ENCODE measurements at regions not wholly inside any gene's neighbourhood (a gene's known extent, or its start where the extent isn't known, plus 50 kb on each side); places are given as distances from the start of the nearest gene placed in this dataset.

DNA sequence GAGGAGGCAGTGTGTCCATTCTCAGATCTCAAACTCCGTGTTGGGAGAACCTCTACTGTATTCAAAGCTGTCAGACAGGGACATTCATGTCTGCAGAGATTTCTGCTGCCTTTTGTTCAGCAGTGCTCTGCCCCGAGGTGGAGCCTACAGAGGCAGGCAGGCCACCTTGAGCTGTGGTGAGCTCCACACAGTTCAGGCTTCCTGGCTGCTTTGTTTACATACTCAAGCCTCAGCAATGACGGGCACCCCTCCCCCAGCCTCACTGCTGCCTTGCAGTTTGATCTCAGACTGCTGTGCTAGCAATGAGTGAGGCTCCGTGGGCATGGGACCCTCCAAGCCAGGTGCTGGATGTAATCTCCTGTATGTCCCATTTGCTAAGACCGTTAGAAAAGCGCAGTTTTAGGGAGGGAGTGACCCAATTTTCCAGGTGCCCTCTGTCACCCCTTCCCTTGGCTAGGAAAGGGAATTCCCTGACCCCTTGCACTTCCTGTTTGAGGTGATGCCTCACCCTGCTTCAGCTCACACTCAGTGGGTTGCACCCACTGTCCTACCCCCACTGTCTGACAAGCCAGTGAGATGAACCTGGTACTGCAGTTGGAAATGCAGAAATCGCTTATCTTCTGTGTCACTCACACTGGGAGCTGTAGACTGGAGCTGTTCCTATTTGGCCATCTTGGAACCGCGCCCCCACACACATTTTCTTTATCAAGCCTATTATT lies 458.9 kb upstream of the HSFY2 start:
- TF ChIP-seq, protein P1, sequence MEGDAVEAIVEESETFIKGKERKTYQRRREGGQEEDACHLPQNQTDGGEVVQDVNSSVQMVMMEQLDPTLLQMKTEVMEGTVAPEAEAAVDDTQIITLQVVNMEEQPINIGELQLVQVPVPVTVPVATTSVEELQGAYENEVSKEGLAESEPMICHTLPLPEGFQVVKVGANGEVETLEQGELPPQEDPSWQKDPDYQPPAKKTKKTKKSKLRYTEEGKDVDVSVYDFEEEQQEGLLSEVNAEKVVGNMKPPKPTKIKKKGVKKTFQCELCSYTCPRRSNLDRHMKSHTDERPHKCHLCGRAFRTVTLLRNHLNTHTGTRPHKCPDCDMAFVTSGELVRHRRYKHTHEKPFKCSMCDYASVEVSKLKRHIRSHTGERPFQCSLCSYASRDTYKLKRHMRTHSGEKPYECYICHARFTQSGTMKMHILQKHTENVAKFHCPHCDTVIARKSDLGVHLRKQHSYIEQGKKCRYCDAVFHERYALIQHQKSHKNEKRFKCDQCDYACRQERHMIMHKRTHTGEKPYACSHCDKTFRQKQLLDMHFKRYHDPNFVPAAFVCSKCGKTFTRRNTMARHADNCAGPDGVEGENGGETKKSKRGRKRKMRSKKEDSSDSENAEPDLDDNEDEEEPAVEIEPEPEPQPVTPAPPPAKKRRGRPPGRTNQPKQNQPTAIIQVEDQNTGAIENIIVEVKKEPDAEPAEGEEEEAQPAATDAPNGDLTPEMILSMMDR (IDR thresholded peaks at IDR 0.05 in 4 of 5, conservative IDR thresholded peaks at IDR 0.05 in 1 of 5) = no peak
- TF ChIP-seq POLR2A (IDR thresholded peaks at IDR 0.05) = no peak

All from gastrocnemius medialis (tissue), 4 donors.